ENCODE measurements at regions not wholly inside any gene's neighbourhood (a gene's known extent, or its start where the extent isn't known, plus 50 kb on each side); places are given as distances from the start of the nearest gene placed in this dataset.

DNA sequence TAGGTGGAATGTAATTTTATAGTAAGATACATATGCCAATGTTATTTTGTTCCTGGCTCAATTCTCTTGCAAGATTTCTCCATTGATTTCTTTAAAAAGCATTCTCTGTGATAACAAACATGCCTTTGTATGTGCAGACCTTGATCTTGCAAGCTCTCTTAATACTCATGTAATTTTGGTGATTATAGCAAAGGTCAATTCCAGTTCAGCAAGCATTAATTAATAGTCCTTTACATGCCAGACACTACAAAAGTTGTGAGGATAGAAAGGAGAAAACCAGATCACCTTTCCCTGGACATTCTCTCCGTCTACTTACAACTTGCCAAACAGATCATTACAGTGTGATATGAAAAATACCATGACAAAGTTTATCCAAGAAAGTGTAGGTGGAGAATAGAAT is 173.7 kb upstream of the DOK6 start:
- TF ChIP-seq ZSCAN30 (tag by site-specific recombination; IDR thresholded peaks at IDR 0.05), result no peak
- no peak for TF ChIP-seq REPIN1 (tag by site-specific recombination; IDR thresholded peaks at IDR 0.05; ENCODE audit: low read depth)
- TF ChIP-seq, protein P1, sequence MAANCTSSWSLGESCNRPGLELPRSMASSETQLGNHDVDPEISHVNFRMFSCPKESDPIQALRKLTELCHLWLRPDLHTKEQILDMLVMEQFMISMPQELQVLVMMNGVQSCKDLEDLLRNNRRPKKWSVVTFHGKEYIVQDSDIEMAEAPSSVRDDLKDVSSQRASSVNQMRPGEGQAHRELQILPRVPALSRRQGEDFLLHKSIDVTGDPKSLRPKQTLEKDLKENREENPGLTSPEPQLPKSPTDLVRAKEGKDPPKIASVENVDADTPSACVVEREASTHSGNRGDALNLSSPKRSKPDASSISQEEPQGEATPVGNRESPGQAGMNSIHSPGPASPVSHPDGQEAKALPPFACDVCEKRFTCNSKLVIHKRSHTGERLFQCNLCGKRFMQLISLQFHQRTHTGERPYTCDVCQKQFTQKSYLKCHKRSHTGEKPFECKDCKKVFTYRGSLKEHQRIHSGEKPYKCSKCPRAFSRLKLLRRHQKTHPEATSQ (tag by site-specific recombination; IDR thresholded peaks at IDR 0.05), result no peak
- TF ChIP-seq REST (tag by site-specific recombination; IDR thresholded peaks at IDR 0.05), result no peak
- no peak for TF ChIP-seq ZNF549 (tag by site-specific recombination; IDR thresholded peaks at IDR 0.05)
- TF ChIP-seq, protein P2, sequence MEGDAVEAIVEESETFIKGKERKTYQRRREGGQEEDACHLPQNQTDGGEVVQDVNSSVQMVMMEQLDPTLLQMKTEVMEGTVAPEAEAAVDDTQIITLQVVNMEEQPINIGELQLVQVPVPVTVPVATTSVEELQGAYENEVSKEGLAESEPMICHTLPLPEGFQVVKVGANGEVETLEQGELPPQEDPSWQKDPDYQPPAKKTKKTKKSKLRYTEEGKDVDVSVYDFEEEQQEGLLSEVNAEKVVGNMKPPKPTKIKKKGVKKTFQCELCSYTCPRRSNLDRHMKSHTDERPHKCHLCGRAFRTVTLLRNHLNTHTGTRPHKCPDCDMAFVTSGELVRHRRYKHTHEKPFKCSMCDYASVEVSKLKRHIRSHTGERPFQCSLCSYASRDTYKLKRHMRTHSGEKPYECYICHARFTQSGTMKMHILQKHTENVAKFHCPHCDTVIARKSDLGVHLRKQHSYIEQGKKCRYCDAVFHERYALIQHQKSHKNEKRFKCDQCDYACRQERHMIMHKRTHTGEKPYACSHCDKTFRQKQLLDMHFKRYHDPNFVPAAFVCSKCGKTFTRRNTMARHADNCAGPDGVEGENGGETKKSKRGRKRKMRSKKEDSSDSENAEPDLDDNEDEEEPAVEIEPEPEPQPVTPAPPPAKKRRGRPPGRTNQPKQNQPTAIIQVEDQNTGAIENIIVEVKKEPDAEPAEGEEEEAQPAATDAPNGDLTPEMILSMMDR (tag by site-specific recombination; IDR thresholded peaks at IDR 0.05), result no peak
- no peak for TF ChIP-seq ZSCAN18 (tag by site-specific recombination; IDR thresholded peaks at IDR 0.05)
- TF ChIP-seq ZNF510 (tag by site-specific recombination; IDR thresholded peaks at IDR 0.05; ENCODE audit: insufficient replicate concordance), result no peak
- TF ChIP-seq ZBTB8A (tag by site-specific recombination; IDR thresholded peaks at IDR 0.05), result no peak
